Glomerular visceral epithelial cell (primary cell): ENCODE measurements at regions not wholly inside any gene's neighbourhood (a gene's known extent, or its start where the extent isn't known, plus 50 kb on each side); places are given as distances from the start of the nearest gene placed in this dataset.

Source experiments
- DNase-seq: peaks from one replicate; pipeline ENCODE4 v3.0.0-alpha.2; 2016; ENCODE audit errors: extremely low spot score

DNA sequence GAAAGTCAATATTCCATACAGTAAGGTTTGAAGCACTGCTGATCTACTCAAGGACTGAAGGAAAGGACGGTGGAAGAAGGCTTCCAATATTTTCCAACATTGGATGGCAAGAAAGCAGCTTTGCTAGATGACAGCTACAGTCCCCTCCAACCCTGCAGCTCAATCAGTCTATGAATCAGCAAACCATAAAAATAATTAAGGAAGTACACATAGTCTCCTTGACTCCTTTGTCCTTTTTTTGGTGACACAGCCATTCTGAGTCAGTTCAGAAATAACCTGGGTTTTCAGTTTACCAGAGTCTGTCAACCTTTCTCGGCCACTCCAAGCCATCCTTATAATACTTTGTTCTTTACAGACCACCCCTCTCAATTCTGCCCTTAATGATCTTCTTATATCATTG, 232.5 kb downstream of the IBTK start:
- DNase-seq: no peak

DNA sequence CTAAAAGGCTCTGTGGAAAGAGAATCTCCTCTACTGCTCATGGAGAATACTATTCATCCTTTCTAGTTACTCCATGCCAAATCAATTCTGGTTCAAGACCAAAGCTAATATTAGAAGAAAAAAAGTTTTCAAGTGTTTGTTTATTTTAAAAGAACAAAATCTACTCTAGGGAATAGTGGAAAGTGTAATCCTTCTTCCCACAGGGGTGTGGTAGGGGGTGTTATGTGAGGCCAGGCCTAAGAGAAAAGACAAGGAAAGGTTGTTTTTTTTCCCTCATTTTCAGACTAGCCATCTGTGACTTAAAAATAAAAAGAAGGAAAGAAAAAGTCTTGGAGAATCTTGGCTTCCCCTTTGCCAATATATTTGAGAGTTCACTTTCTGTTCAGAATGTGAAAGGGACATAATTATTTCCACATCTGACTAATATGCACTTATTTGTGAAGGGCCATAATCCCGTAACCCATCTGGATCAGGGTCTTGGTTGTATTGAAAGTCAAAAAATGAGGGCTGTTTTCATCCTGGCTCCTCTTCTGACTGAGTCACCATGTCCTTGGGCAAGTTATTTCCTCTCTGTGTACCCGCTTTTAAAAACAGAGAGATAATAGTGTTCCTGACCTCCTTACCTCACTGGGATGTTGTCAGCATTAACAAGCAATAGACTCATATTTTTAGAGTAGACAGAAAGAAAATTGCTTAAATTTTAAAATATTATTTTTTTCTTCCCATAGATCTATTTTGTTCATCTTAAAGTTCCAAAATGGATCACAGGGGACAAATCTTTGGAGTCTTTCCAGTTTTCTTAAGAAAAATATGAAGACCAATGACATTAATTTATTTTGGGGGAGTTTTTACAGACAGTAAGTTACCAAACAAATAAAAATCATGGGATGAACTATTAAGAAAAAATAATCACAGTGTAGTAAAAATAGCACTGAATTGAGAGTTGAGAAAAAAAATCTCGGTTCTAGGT, 233.7 kb downstream of the IBTK start:
- no peak for DNase-seq

DNA sequence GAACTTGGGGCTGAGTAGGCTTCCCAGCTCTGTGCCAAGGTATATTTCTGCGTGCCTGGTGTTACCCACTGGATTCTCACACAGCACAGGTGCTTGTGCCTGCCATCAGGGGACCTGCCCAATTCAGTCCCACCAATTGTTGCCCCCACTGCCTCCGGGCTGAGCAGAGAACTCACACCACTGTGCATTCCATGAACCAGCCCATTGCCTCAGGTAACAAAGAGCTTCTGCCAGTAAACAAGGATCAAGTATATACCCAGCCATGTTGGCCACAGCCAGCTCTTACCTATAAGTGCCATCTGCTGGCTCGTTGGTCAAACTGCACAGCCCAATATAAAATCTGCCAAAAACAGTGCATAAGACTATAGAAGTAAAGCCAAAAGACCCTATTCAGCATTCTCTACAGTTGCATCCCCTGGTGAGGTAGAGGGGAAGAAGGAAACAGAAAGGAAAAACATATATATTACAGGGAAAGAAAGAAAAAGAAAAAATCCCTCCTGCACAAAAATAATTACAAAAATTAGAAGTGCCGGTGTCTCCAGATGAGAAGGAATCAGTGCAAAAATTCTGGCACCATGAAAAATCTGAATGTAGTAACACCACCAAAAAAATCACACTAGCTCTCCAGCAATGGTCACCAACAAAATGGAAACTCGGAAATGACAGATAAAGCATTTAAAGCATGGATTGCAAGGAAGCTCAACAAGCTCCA, 241.4 kb downstream of the IBTK start:
- peak; percentile 51 for DNase-seq

GRCh38 chr6:82000551-82000950, 247.0 kb downstream of the IBTK start:
- DNase-seq: no peak

DNA sequence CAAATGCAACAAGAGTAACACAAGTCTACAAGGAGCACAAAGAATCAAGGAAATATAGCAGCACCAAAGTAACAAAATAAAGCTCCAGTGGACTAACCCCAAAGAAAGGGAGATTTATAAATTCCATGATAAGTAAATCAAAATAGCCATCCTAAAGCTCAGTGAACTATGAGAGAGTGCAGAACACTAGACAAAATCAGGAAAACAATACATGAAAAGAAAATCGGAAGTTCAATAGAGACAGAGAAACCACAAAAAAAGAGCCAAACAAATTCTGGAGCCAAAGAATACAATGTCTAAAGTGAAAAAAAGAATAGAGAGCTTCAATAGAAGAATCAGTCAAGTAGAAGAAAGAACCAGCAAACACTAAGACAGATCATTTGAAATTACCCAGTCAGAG, 247.3 kb upstream of the TENT5A start:
- DNase-seq: no peak

GRCh38 chr6:81999270-81999669, 246.8 kb upstream of the TENT5A start:
- DNase-seq: peak; percentile 54

DNA sequence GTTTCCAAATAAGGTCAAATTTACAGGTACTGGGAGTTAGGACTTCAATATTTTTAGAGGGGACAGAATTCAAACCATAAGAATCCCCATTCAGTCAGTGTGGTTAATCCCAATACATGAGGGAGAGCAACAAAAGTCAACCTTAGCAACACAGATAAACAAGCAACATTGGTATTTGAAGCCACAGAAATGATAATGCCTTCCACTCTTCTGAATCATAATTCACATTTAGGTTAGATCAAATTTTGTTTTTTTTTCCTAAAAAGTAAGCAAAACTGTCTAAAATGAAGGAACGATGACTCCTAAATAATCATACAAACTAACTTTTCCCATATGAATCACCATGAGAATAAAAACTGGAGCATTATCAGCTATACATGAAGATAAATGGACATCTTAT, 246.0 kb upstream of the TENT5A start:
- DNase-seq: no peak

- DNase-seq: peak; percentile 57
Observed at GRCh38 chr6:81997090-81997926, 244.8 kb upstream of the TENT5A start.

DNA sequence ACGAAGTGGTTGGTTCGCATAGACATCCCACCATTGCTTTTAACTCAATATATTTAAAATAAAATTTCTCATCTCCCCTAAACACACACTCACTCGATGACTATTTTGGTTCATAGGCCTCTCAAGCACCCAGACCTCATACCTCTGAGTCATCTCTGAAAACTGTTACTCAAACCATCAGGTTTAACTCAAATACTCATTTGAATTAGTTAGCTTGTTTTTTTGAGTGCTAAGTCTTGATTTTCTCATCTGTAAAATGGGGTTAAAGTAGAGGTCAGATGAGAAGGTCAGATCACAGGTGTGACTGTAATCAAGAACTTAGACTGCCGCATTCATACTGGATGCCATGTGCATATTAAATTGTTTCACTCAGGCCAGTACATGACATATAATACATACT, 243.9 kb upstream of the TENT5A start:
- peak; percentile 48 for DNase-seq

GRCh38 chr6:81995548-81996289, 243.2 kb upstream of the TENT5A start:
- DNase-seq: peak; percentile 27

DNA sequence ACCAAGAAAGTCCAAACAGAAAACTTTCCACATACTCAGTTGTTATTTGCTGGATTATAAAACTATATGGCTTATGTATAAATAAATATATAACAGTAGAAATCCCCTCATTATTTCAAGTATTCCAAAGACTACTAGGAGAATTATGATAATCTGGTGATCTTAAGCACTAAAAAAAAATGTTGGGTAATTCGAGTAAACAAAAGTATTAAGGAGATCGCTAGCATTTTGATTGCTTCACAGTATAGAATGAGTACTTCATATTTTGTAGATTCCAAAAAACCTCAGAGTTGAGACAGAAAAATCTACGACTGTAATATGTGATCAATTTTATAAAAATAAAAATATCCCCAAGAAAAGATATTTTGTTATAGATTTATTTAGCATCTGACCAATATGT, 236.4 kb upstream of the TENT5A start:
- no peak for DNase-seq

GRCh38 chr6:81988446-81988845, 236.0 kb upstream of the TENT5A start:
- DNase-seq: no peak

DNA sequence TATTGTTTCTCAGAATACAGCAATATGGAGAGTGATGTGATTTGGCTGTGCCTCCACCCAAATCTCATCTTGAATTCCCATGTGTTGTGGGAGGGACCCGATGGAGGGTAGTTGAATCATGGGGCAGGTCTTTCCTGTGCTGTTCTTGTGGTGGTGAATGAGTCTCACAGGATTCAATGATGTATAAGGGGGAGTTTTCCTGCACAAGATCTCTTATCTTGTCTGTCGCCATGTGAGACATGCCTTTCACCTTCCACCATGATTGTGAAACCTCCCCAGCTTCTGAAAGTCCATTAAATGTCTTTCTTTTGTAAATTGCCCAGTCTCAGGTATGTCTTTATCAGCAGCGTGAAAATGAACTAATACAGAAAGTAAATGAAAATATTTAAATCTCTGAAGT, 234.8 kb upstream of the TENT5A start:
- DNase-seq: no peak

- DNase-seq: no peak
Observed at GRCh38 chr6:81985191-81985590, 232.7 kb upstream of the TENT5A start.

DNA sequence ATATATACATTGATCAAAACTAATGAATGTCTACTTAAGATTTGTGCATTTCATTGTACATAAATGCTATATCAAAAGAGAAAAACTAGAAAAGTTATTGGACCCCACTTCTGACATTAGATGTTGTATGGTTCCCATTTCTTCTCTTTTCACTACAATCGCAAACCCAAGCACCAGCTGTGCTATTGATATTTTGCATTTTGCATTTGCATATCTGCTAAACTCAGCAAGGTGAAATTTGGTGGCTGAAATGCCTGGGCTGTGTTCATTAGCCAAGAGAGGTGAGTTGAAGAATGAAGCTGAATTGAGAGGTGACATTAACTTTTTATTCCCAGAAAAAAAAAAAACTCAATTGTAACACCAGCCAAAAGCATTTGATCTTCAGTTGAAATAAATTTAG, 232.1 kb upstream of the TENT5A start:
- DNase-seq: no peak

DNA sequence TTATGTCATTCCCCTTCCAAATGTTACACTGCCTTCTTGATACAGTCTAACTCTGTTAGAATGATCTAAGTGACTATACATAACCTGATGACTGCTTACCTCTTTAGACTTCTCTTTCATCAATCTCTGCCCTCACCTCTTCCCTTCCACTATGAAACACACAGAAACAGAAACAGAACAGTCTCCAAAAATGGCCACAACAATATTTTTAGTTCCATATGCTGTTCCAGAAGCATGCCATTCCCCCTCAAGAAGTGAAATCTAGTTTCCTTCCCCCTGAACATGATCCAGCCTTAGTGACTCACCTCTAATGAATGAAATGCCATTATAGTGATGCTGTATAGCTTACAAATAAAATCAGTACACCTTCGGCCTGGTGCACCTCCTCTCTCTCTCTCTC, 229.3 kb upstream of the TENT5A start:
- DNase-seq: peak; percentile 64

DNA sequence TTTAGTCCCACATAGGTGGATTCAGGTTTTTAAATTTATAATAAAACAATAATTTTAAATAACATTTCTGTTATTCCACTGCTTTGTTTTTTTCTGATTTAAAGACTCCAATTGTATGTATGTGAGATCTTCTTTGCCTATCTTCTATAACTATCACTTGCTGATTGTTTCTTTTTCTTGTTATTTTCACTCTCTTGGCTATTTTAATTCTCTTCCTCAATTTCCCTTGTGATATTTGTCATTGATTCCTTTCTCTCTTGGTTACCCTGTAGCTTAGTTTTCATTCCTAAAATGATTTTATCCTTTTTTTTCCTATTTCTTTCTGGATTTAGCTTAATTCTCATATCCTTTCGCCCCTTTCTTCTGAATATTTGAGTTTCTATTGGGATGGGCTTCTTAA, 227.3 kb upstream of the TENT5A start:
- no peak for DNase-seq

GRCh38 chr6:81979329-81979728, 226.8 kb upstream of the TENT5A start:
- no peak for DNase-seq

DNA sequence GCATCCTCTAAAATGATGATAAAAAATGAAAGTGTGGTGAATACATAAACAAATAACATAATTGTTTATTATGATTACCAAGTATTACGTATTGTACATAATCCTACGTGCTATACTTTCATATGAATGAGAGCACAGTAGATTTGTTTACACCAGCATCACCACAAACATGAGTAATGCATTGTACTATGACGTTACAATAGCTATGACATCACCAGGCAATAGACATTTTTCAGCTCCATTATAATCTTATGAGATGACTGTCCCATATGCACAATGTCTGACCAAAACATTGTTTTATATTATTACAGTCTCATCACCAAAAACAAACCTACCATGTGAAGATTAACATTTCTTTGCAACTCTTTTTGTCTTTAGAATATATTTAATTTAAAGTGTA, 225.7 kb upstream of the TENT5A start:
- no peak for DNase-seq

- DNase-seq: no peak
Observed at GRCh38 chr6:81977486-81977885, 225.0 kb upstream of the TENT5A start.

- DNase-seq: no peak
Observed at GRCh38 chr6:81969814-81970213, 217.3 kb upstream of the TENT5A start.
